ENCODE measurements at regions not wholly inside any gene's neighbourhood (a gene's known extent, or its start where the extent isn't known, plus 50 kb on each side); places are given as distances from the start of the nearest gene placed in this dataset.

- H3K79me2 ChIP-seq (ENCODE audit: control insufficient read depth, insufficient read depth, low read length): no peaks in the 10 kb centered on the region
- no peaks in the 10 kb centered on the region for H3K4me1 ChIP-seq (ENCODE audit: control insufficient read depth, extremely low read depth, insufficient read depth, low read length)
- no peaks in the 10 kb centered on the region for H3K36me3 ChIP-seq (ENCODE audit: control insufficient read depth, insufficient read depth, low read length)
- H2AFZ ChIP-seq (ENCODE audit: low read length): no peak overlapping the region
- no peaks in the 10 kb centered on the region for H4K20me1 ChIP-seq (ENCODE audit: control insufficient read depth, extremely low read depth, insufficient read depth, low read length)
- TF ChIP-seq CTCF (conservative IDR thresholded peaks at IDR 0.05 in 1 of 2, IDR thresholded peaks at IDR 0.05 in 1 of 2; ENCODE audit: low read depth in 1 of 2, low read length in 2 of 2) (no peak), EZH2 (IDR thresholded peaks at IDR 0.05; ENCODE audit: low read length, missing control alignments) (no peak)
- no peak overlapping the region for H3K4me3 ChIP-seq (replicated peaks in 1 of 4; ENCODE audit: control extremely low read depth in 1 of 4, insufficient read depth in 1 of 4, low read depth in 3 of 4, low read length in 4 of 4)
- peak in 1 of 2 donors; percentile 11 for DNase-seq (ENCODE audit: low read depth in 2 of 2)
- no peak overlapping the region for H3K4me2 ChIP-seq (ENCODE audit: extremely low read depth, insufficient read depth, low read length)
- H3K9ac ChIP-seq (ENCODE audit: insufficient read depth, low read length): no peak overlapping the region
- H3K9me3 ChIP-seq (ENCODE audit: control insufficient read depth, insufficient read depth, low read depth, low read length): no peaks in the 10 kb centered on the region
- H3K27me3 ChIP-seq (ENCODE audit: control insufficient read depth, insufficient read depth, low read length): no peaks in the 10 kb centered on the region
- H3K27ac ChIP-seq (ENCODE audit: insufficient read depth, low read length): no peak overlapping the region
Measured at GRCh38 chr4:189206953-189207352, 733.7 kb upstream of the FRG1 start.

GRCh38 chr4:189207872-189208271 is 732.8 kb upstream of the FRG1 start:
- H3K27ac ChIP-seq (ENCODE audit: insufficient read depth, low read length): no peak overlapping the region
- H3K79me2 ChIP-seq (ENCODE audit: control insufficient read depth, insufficient read depth, low read length): no peaks in the 10 kb centered on the region
- H4K20me1 ChIP-seq (ENCODE audit: control insufficient read depth, extremely low read depth, insufficient read depth, low read length): no peaks in the 10 kb centered on the region
- no peak overlapping the region for H3K4me2 ChIP-seq (ENCODE audit: extremely low read depth, insufficient read depth, low read length)
- TF ChIP-seq EZH2 (IDR thresholded peaks at IDR 0.05; ENCODE audit: low read length, missing control alignments) (no peak), CTCF (conservative IDR thresholded peaks at IDR 0.05 in 1 of 2, IDR thresholded peaks at IDR 0.05 in 1 of 2; ENCODE audit: low read depth in 1 of 2, low read length in 2 of 2) (no peak)
- no peaks in the 10 kb centered on the region for H3K27me3 ChIP-seq (ENCODE audit: control insufficient read depth, insufficient read depth, low read length)
- H3K9me3 ChIP-seq (ENCODE audit: control insufficient read depth, insufficient read depth, low read depth, low read length): no peaks in the 10 kb centered on the region
- no peaks in the 10 kb centered on the region for H3K36me3 ChIP-seq (ENCODE audit: control insufficient read depth, insufficient read depth, low read length)
- H3K9ac ChIP-seq (ENCODE audit: insufficient read depth, low read length): no peak overlapping the region
- no peaks in the 10 kb centered on the region for H3K4me1 ChIP-seq (ENCODE audit: control insufficient read depth, extremely low read depth, insufficient read depth, low read length)
- no peak overlapping the region for H3K4me3 ChIP-seq (replicated peaks in 1 of 4; ENCODE audit: control extremely low read depth in 1 of 4, insufficient read depth in 1 of 4, low read depth in 3 of 4, low read length in 4 of 4)
- no peak for DNase-seq (ENCODE audit: low read depth in 2 of 2)
- no peak overlapping the region for H2AFZ ChIP-seq (ENCODE audit: low read length)

GRCh38 chr4:189215574-189215973 is 725.1 kb upstream of the FRG1 start:
- Histone ChIP-seq H3K4me3 (replicated peaks in 1 of 4; ENCODE audit: control extremely low read depth in 1 of 4, insufficient read depth in 1 of 4, low read depth in 3 of 4, low read length in 4 of 4) (no peak overlapping the region), H3K79me2 (ENCODE audit: control insufficient read depth, insufficient read depth, low read length) (no peaks in the 10 kb centered on the region), H3K4me1 (ENCODE audit: control insufficient read depth, extremely low read depth, insufficient read depth, low read length) (no peaks in the 10 kb centered on the region), H3K9ac (ENCODE audit: insufficient read depth, low read length) (no peak overlapping the region), H2AFZ (ENCODE audit: low read length) (no peak overlapping the region), H3K9me3 (ENCODE audit: control insufficient read depth, insufficient read depth, low read depth, low read length) (no peaks in the 10 kb centered on the region), H4K20me1 (ENCODE audit: control insufficient read depth, extremely low read depth, insufficient read depth, low read length) (no peaks in the 10 kb centered on the region), H3K27ac (ENCODE audit: insufficient read depth, low read length) (no peak overlapping the region), H3K27me3 (ENCODE audit: control insufficient read depth, insufficient read depth, low read length) (no peaks in the 10 kb centered on the region), H3K36me3 (ENCODE audit: control insufficient read depth, insufficient read depth, low read length) (no peaks in the 10 kb centered on the region), H3K4me2 (ENCODE audit: extremely low read depth, insufficient read depth, low read length) (no peak overlapping the region)
- DNase-seq (ENCODE audit: low read depth in 2 of 2): no peak
- TF ChIP-seq CTCF (conservative IDR thresholded peaks at IDR 0.05 in 1 of 2, IDR thresholded peaks at IDR 0.05 in 1 of 2; ENCODE audit: low read depth in 1 of 2, low read length in 2 of 2) (no peak), EZH2 (IDR thresholded peaks at IDR 0.05; ENCODE audit: low read length, missing control alignments) (no peak)

Measured in fibroblast of lung (primary cell).